T-cell (primary cell): ENCODE measurements at regions not wholly inside any gene's neighbourhood (a gene's known extent, or its start where the extent isn't known, plus 50 kb on each side); places are given as distances from the start of the nearest gene placed in this dataset.

Source experiments
- ATAC-seq, 4 experiments: fragments of 200-7000 bp in 3 of 4; fragments of 150-1000 bp in 1 of 4; cut with Tn5 transposase; replicated peaks in 1 of 4; 1 replicate in 3 of 4; 2 replicates in 1 of 4; pipeline ENCODE4 v1.10.0; 2021; ENCODE audit warnings: moderate library complexity in 3 of 4, mild to moderate bottlenecking in 2 of 4, moderate number of reproducible peaks in 1 of 4
- CTCF ChIA-PET, 2 donors: fragments of 300-600 bp; sonication (Branson Sonifier 250); formaldehyde crosslinking; loops; one replicate each; lab custom pipeline; 2022; ENCODE audit warnings: antibody characterized with exemption in 2 of 2; lab: Charles Lee
- POLR2A ChIA-PET, 2 donors: fragments of 300-600 bp; sonication (Branson Sonifier 250); formaldehyde crosslinking; loops; one replicate each; lab custom pipeline; 2022; ENCODE audit warnings: antibody characterized with exemption in 2 of 2; lab: Charles Lee
- DNase-seq, 35 experiments: peaks; one replicate each; pipeline versions ENCODE4 v3.0.0 to v3.0.0-alpha.2; 2013 to 2023
- H3K27ac ChIP-seq: one replicate; pipeline ENCODE4 v1.5.1; 2013; ENCODE audit warnings: low read length
- H3K27me3 ChIP-seq, 2 experiments: replicated peaks in 1 of 2; 1 replicate in 1 of 2; 2 replicates in 1 of 2; pipeline versions ENCODE4 v1.6.1 to v1.7.0; 2013; ENCODE audit warnings: low read length in 1 of 2, mixed read lengths in 1 of 2; ENCODE audit not compliant: control insufficient read depth in 2 of 2, insufficient read depth in 2 of 2; ENCODE audit errors: extremely low read depth in 1 of 2
- H3K36me3 ChIP-seq, 2 donors: 1 replicate in 1 of 2; 2 replicates in 1 of 2; pipeline versions ENCODE4 v1.6.1 to v1.7.0; 2013; ENCODE audit warnings: low read length in 1 of 2; ENCODE audit not compliant: control insufficient read depth in 2 of 2, insufficient read depth in 1 of 2; ENCODE audit errors: extremely low read depth in 1 of 2
- H3K4me1 ChIP-seq, 2 experiments: 1 replicate in 1 of 2; 2 replicates in 1 of 2; pipeline versions ENCODE4 v1.6.1 to v1.7.0; 2013; ENCODE audit warnings: low read length in 2 of 2, mixed read lengths in 1 of 2; ENCODE audit not compliant: insufficient read depth in 2 of 2, control insufficient read depth in 1 of 2; ENCODE audit errors: extremely low read depth in 1 of 2
- H3K4me3 ChIP-seq, 2 donors: 1 replicate in 1 of 2; 2 replicates in 1 of 2; pipeline versions ENCODE4 v1.5.1 to v1.7.0; 2013; ENCODE audit warnings: mild to moderate bottlenecking in 2 of 2, low read length in 1 of 2, moderate library complexity in 1 of 2; ENCODE audit not compliant: control insufficient read depth in 1 of 2; ENCODE audit errors: extremely low read depth in 1 of 2
- H3K9me3 ChIP-seq: 2 replicates; pipeline ENCODE4 v1.7.0; 2013
- H3K27ac Mint-ChIP-seq, 2 donors: one replicate each; pipeline ENCODE4 v1.8.0; 2020 to 2021; ENCODE audit warnings: mild to moderate bottlenecking in 2 of 2, mixed read lengths in 2 of 2
- H3K27me3 Mint-ChIP-seq, 2 donors: one replicate each; pipeline ENCODE4 v1.8.0; 2021 to 2022; ENCODE audit warnings: mixed read lengths in 2 of 2
- H3K36me3 Mint-ChIP-seq: one replicate; pipeline ENCODE4 v1.8.0; 2021; ENCODE audit warnings: mixed read lengths
- H3K4me1 Mint-ChIP-seq, 3 donors: one replicate each; pipeline ENCODE4 v1.8.0; 2020 to 2022; ENCODE audit warnings: mixed read lengths in 3 of 3, mild to moderate bottlenecking in 1 of 3
- H3K4me3 Mint-ChIP-seq, 3 donors: one replicate each; pipeline ENCODE4 v1.8.0; 2020 to 2022; ENCODE audit warnings: mild to moderate bottlenecking in 3 of 3, mixed read lengths in 3 of 3, moderate library complexity in 3 of 3
- H3K9me3 Mint-ChIP-seq, 3 donors: one replicate each; pipeline ENCODE4 v1.8.0; 2020 to 2022; ENCODE audit warnings: mixed read lengths in 3 of 3
- WGBS: methylation state at CpG from one replicate; pipeline ENCODE4 v1.1.5; 2013; ENCODE audit warnings: missing lambda C conversion rate; ENCODE audit not compliant: insufficient coverage; 5-methylcytosine and 5-hydroxymethylcytosine counted together

DNA sequence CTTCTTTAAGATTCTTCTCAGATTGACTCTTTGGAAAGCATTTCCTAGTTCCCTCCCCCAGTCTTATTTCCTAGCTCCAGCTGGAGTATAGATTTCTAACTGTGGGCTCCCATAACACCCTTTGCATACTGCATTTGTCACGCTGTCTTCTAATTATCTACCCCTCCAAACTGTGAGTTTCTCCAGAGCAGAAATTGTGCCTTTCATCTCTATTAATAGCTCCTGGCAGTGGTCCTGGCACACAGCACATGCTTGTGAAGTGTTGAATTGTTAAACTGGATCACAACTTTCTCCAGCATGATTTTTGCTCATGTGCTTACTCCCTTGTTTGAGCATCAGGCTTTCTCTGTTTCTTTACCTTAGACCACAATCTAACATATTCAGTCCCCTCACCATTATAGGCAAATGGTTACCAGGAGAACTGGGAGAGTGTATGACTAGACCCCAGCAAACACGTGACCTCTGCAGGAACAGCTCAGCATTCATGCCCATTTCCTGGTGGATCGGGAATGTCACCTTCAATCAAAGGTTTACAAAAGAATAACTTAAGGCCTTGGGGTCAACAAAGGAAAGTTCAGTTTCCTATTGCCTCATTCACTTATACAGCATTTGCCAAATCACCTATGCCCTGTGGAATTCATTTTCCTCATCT lies 175.7 kb upstream of the TANK start:
- Histone ChIP-seq H3K4me3 (no peak overlapping the region), H3K4me1 (no peaks in the 10 kb centered on the region), H3K9me3 (no peaks in the 10 kb centered on the region), H3K36me3 (no peaks in the 10 kb centered on the region), H3K27me3 (no peaks in the 10 kb centered on the region), H3K27ac (no peak overlapping the region)
- no peak for DNase-seq
- ATAC-seq = no peak
- Mint-ChIP-seq H3K36me3 (no peaks in the 10 kb centered on the region), H3K4me3 (no peak overlapping the region), H3K9me3 (no peaks in the 10 kb centered on the region), H3K27ac (no peak overlapping the region), H3K4me1 (no peaks in the 10 kb centered on the region), H3K27me3 (peaks cover 9 to 10% of the 10 kb centered on the region in 2 donors)
- ChIA-PET CTCF (no interaction called here), POLR2A (no interaction called here)
- WGBS = 86% methylated on average over 1 of the region's 3 CpGs

DNA sequence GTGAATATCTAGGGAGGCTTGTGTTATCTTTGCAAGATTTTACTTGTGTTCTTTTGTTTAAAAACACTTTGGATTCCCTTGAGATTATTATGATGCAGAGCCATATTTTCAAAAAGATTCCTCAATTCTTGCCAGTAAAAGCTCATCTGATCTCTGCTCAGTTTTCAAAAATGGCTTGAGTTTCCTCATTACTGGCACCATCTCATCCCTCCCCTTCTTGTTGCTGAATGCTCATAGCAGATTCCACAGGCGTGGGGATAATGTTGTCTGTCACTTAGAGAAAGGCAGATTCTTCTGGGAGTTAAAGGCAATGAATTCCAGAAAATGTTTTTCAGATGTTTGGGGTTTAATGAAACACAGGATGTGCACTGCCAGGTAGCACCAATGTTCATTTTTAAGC lies 170.4 kb upstream of the TANK start:
- no peak overlapping the region for H3K27ac Mint-ChIP-seq
- H3K9me3 Mint-ChIP-seq = no peaks in the 10 kb centered on the region
- Histone ChIP-seq H3K4me1 (no peaks in the 10 kb centered on the region), H3K27ac (no peak overlapping the region), H3K4me3 (no peak overlapping the region), H3K27me3 (no peaks in the 10 kb centered on the region), H3K36me3 (no peaks in the 10 kb centered on the region), H3K9me3 (no peaks in the 10 kb centered on the region)
- H3K4me3 Mint-ChIP-seq = no peak overlapping the region
- no peak for ATAC-seq
- no peak for DNase-seq
- H3K27me3 Mint-ChIP-seq = peaks cover 0 to 2% of the 10 kb centered on the region in 2 donors
- H3K36me3 Mint-ChIP-seq = no peaks in the 10 kb centered on the region
- ChIA-PET CTCF (interaction anchor here (0.6 to 1.4 kb wide), 5 partner anchors 9 to 880 kb away, joined by 3 to 5 read pairs (median 3); no protein-coding TSS in a partner anchor), POLR2A (no interaction called here)
- H3K4me1 Mint-ChIP-seq = peaks cover 11 to 13% (median 11%) of the 10 kb centered on the region in 3 donors
- WGBS = no CpG with 5 or more reads among the region's 1 CpG

DNA sequence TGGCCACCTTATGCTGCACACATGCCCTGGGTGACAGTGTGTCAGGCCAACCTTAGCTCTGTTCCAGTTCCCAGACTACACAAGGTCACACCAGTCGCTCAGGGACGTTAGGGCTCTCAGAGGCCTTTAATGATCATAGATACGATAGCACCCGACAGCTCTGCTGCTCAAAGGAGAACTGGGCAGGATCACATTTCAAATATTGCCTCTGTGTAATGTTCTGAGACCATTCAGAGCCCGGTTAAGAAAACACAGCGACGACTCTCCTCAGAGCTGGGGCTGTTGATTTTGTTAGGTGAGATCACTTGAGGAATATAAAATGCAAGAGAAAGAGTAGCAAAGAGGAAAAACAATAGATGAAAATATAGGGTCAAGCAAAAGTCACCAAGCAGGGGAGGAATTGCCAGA lies 166.6 kb upstream of the TANK start:
- Histone ChIP-seq H3K9me3 (no peaks in the 10 kb centered on the region), H3K4me3 (no peak overlapping the region), H3K36me3 (no peaks in the 10 kb centered on the region), H3K27me3 (no peaks in the 10 kb centered on the region), H3K27ac (no peak overlapping the region), H3K4me1 (no peaks in the 10 kb centered on the region)
- DNase-seq (no peak), ATAC-seq (no peak)
- H3K27ac Mint-ChIP-seq = no peak overlapping the region
- ChIA-PET POLR2A (interaction anchor here in 1 of 2 donors (0.6 kb wide), 1 partner anchor 815 kb away, joined by 18 read pairs; no protein-coding TSS in a partner anchor), CTCF (interaction anchor here (0.5 to 5.2 kb wide), 26 partner anchors 8 to 1986 kb away, joined by 3 to 37 read pairs (median 4); no protein-coding TSS in a partner anchor)
- WGBS = 85% methylated on average over 7 of the region's 7 CpGs
- H3K4me3 Mint-ChIP-seq = peak overlapping the region in 1 of 3 donors; percentile 45
- peaks cover 11 to 13% (median 11%) of the 10 kb centered on the region in 3 donors for H3K4me1 Mint-ChIP-seq
- H3K27me3 Mint-ChIP-seq = no peaks in the 10 kb centered on the region
- H3K36me3 Mint-ChIP-seq = no peaks in the 10 kb centered on the region
- H3K9me3 Mint-ChIP-seq = no peaks in the 10 kb centered on the region

DNA sequence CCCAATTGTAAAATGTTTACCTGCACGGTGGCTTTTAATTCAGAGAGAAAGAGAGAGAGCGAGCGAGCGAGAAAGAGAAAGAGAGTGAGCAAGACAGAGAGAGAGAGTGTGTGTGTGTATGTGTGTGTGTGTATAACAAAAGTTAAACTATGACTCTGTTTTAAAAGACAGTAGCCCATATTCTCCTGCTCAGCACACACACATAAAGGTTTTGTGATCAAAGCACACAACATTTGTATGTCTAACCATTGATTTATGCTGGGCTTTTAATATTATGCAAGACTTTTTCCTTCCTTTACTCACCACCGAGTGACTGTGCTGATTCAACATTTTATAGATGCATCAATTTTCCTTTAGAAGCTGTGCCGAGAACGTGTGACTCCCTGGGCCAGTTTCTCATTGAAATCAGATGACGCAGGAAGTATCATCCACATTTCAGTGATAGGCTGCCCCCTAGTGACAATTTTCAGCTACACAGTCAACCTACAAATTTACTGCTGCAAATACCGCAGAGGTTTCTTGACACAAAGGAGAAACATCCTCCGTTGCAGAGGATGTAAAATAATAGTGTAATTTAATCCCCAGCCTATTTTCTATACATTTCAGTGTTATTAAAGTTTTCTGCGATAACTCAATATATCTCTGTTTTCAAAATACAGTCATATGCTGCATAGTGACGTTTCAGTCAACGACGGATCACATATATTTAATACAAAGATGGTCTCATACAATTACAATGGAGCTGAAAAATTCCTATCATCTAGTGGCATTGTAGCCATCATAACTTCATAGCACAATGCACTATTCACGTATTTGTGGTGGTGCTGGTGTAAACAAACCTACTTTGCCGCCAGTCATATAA lies 165.9 kb upstream of the TANK start:
- peaks cover 11 to 13% (median 11%) of the 10 kb centered on the region in 3 donors for H3K4me1 Mint-ChIP-seq
- DNase-seq (peak; percentile 15 to 87 (median 59)), ATAC-seq (peak; percentile 80 to 96 (median 87))
- 0% methylated on average over 3 of the region's 16 CpGs for WGBS
- no peak overlapping the region for H3K4me3 ChIP-seq
- H3K27ac Mint-ChIP-seq = no peak overlapping the region
- H3K27me3 Mint-ChIP-seq = no peaks in the 10 kb centered on the region
- ChIA-PET POLR2A (interaction anchor here in 1 of 2 donors (0.6 kb wide), 1 partner anchor 816 kb away, joined by 18 read pairs; no protein-coding TSS in a partner anchor), CTCF (interaction anchor here (0.5 to 5.2 kb wide), 36 partner anchors 9 to 1875 kb away, joined by 3 to 37 read pairs (median 4); no protein-coding TSS in a partner anchor)
- H3K9me3 ChIP-seq = no peaks in the 10 kb centered on the region
- no peaks in the 10 kb centered on the region for H3K9me3 Mint-ChIP-seq
- peak overlapping the region in 1 of 3 donors; percentile 45 for H3K4me3 Mint-ChIP-seq
- no peaks in the 10 kb centered on the region for H3K36me3 Mint-ChIP-seq
- no peaks in the 10 kb centered on the region for H3K4me1 ChIP-seq
- H3K27ac ChIP-seq = no peak overlapping the region
- H3K27me3 ChIP-seq = no peaks in the 10 kb centered on the region
- no peaks in the 10 kb centered on the region for H3K36me3 ChIP-seq

DNA sequence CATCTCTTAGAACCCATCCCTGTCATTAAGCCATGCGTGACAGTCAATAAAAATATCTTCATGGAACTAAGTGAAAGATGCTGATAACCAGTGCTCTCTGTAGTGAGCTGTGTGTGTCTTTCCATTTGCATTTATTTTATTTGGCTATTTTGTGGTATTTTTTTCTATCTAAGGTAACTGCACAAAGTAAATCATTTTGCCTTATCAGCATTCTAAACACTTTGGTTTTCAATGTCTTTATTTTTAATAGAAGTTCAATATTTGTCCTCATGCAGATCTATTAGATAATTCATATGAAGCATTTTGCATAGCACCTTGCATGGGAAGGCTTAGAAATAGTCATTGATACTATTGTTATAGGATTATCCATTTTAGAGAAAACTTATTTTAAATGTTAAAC lies 163.6 kb upstream of the TANK start:
- Mint-ChIP-seq H3K36me3 (no peaks in the 10 kb centered on the region), H3K4me1 (peaks cover 11 to 13% (median 11%) of the 10 kb centered on the region in 3 donors), H3K27ac (no peak overlapping the region), H3K27me3 (no peaks in the 10 kb centered on the region), H3K4me3 (no peak overlapping the region), H3K9me3 (no peaks in the 10 kb centered on the region)
- Histone ChIP-seq H3K27me3 (no peaks in the 10 kb centered on the region), H3K36me3 (no peaks in the 10 kb centered on the region), H3K27ac (no peak overlapping the region), H3K4me1 (no peaks in the 10 kb centered on the region), H3K4me3 (no peak overlapping the region), H3K9me3 (no peaks in the 10 kb centered on the region)
- no peak for ATAC-seq
- CTCF ChIA-PET = interaction anchor here (0.7 to 5.2 kb wide), 3 partner anchors 744 to 887 kb away, joined by 4 to 37 read pairs (median 6); no protein-coding TSS in a partner anchor
- no CpG with 5 or more reads among the region's 1 CpG for WGBS
- no peak for DNase-seq
- POLR2A ChIA-PET = no interaction called here

DNA sequence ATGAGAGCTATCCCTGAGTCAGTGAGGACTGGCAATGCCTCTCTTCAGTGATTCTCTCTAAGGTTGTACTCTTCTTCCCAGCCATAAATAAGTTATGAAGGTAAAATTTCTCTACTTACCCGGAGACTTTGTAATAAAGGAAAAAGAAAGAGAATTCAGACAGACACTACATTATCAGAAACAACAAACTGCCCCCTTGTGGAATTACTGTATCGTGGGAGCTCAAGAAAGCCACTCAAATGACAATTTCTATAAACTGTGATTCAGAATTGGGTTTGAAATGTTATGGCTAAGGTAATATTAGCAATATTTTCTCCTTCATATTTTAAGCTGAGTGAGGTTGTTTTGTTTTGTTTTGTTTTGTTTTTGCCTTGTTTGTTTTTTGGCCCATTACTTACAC lies 155.8 kb upstream of the TANK start:
- Mint-ChIP-seq H3K4me1 (no peaks in the 10 kb centered on the region), H3K9me3 (peaks cover 0 to 4% (median 3%) of the 10 kb centered on the region in 3 donors), H3K36me3 (peaks cover 3% of the 10 kb centered on the region), H3K4me3 (no peak overlapping the region), H3K27me3 (peaks cover 15 to 20% of the 10 kb centered on the region in 2 donors), H3K27ac (no peak overlapping the region)
- no CpG with 5 or more reads among the region's 2 CpGs for WGBS
- peaks cover 0 to 4% of the 10 kb centered on the region in 2 experiments for H3K27me3 ChIP-seq
- H3K4me1 ChIP-seq = no peaks in the 10 kb centered on the region
- no peak for ATAC-seq
- POLR2A ChIA-PET = interaction anchor here in 1 of 2 donors (0.8 kb wide), 1 partner anchor 412 kb away, joined by 3 read pairs; no protein-coding TSS in a partner anchor
- no peak overlapping the region for H3K27ac ChIP-seq
- DNase-seq = no peak
- H3K4me3 ChIP-seq = no peak overlapping the region
- no peaks in the 10 kb centered on the region for H3K9me3 ChIP-seq
- CTCF ChIA-PET = interaction anchor here (0.5 to 1.5 kb wide), 4 partner anchors 10 to 895 kb away, joined by 3 to 8 read pairs (median 3); no protein-coding TSS in a partner anchor
- no peaks in the 10 kb centered on the region for H3K36me3 ChIP-seq
